Endothelial cell of umbilical vein (primary cell): ENCODE measurements at regions not wholly inside any gene's neighbourhood (a gene's known extent, or its start where the extent isn't known, plus 50 kb on each side); places are given as distances from the start of the nearest gene placed in this dataset.

Source experiments
- BruUV-seq: library from RNA; stranded (reverse); fragments of 400-500 nt; replicated peaks from 2 replicates; lab custom pipeline; 2021; lab: Mats Ljungman, UMichigan
- CTCF ChIA-PET: fragments of 300-600, 350-600 bp; sonication (Branson Sonifier 250); formaldehyde crosslinking; loops from one replicate; lab custom pipeline; 2021; ENCODE audit warnings: antibody characterized with exemption, inconsistent platforms; lab: Charles Lee
- POLR2A ChIA-PET: fragments of 300-600, 350-600 bp; sonication (Branson Sonifier 250); formaldehyde crosslinking; loops from one replicate; lab custom pipeline; 2021; ENCODE audit warnings: antibody characterized with exemption, inconsistent platforms; lab: Charles Lee
- DNase-seq: peaks from one replicate; pipeline ENCODE4 v3.0.0-alpha.2; 2011; ENCODE audit warnings: low read depth, low spot score
- FAIRE-seq: peaks from 2 replicates; lab custom pipeline; 2011; peaks lifted over from hg19 to GRCh38; lab: Jason Lieb, UNC
- H2AFZ ChIP-seq: 2 replicates; pipeline ENCODE4 v1.6.0; 2012; ENCODE audit warnings: low read depth, low read length, control low read depth, inconsistent platforms
- H3K27ac ChIP-seq: 2 replicates; pipeline ENCODE4 v1.5.1; 2011; ENCODE audit warnings: low read depth, mild to moderate bottlenecking, control low read depth, low read length, moderate library complexity; ENCODE audit not compliant: insufficient read depth
- H3K27me3 ChIP-seq, 2 experiments: 2 replicates each; pipeline versions ENCODE4 v1.6.0 to v1.6.1; 2011; ENCODE audit warnings: low read length in 2 of 2, mixed read lengths in 1 of 2; ENCODE audit not compliant: control insufficient read depth in 2 of 2, insufficient read depth in 2 of 2
- H3K36me3 ChIP-seq, 2 experiments: 2 replicates in 1 of 2; 3 replicates in 1 of 2; pipeline ENCODE4 v1.5.1; 2011; ENCODE audit warnings: low read length in 2 of 2, mild to moderate bottlenecking in 1 of 2, moderate library complexity in 1 of 2; ENCODE audit not compliant: control insufficient read depth in 2 of 2, insufficient read depth in 2 of 2; ENCODE audit errors: extremely low read depth in 1 of 2
- H3K4me1 ChIP-seq: 3 replicates; pipeline ENCODE4 v1.5.1; 2011; ENCODE audit warnings: mild to moderate bottlenecking, low read length; ENCODE audit not compliant: control insufficient read depth, insufficient read depth; ENCODE audit errors: extremely low read depth
- H3K4me2 ChIP-seq: 2 replicates; pipeline ENCODE4 v1.6.1; 2011; ENCODE audit warnings: low read length, control low read depth, mixed read lengths; ENCODE audit not compliant: insufficient read depth
- H3K4me3 ChIP-seq, 3 experiments: fragments of 200-600 bp in 1 of 3; sonication (generic), shearing (Covaris generic) in 1 of 3; replicated peaks in 1 of 3; 2 replicates each; pipeline ENCODE4 v1.5.1; 2011 to 2016; ENCODE audit warnings: control low read depth in 3 of 3, low read length in 3 of 3, mild to moderate bottlenecking in 2 of 3, inconsistent platforms in 1 of 3, low read depth in 1 of 3, moderate library complexity in 1 of 3; ENCODE audit not compliant: insufficient read depth in 1 of 3
- H3K79me2 ChIP-seq: 2 replicates; pipeline ENCODE4 v1.6.0; 2012; ENCODE audit warnings: low read length, inconsistent platforms; ENCODE audit not compliant: control insufficient read depth, insufficient read depth
- H3K9ac ChIP-seq: replicated peaks from 2 replicates; pipeline ENCODE3; 2011; ENCODE audit warnings: low read length, control low read depth; ENCODE audit not compliant: insufficient read depth; ENCODE audit errors: extremely low read depth
- H3K9me1 ChIP-seq: replicated peaks from 3 replicates; pipeline ENCODE4 v1.6.0; 2011; ENCODE audit warnings: mild to moderate bottlenecking, low read length; ENCODE audit not compliant: control insufficient read depth, insufficient read depth; ENCODE audit errors: extremely low read depth
- H3K9me3 ChIP-seq: replicated peaks from 2 replicates; pipeline ENCODE4 v1.5.1; 2012; ENCODE audit warnings: low read length, inconsistent platforms; ENCODE audit not compliant: control insufficient read depth, insufficient read depth
- H4K20me1 ChIP-seq: replicated peaks from 2 replicates; pipeline ENCODE3; 2011; ENCODE audit warnings: mild to moderate bottlenecking, low read length; ENCODE audit not compliant: control insufficient read depth, insufficient read depth; ENCODE audit errors: extremely low read depth
- CTCF ChIP-seq, 2 donors: IDR thresholded peaks; 1 replicate in 1 of 2; 2 replicates in 1 of 2; pipeline ENCODE4 v1.5.1; 2011; ENCODE audit warnings: low read length in 2 of 2, mild to moderate bottlenecking in 2 of 2, moderate library complexity in 2 of 2, control low read depth in 1 of 2, inconsistent platforms in 1 of 2, low read depth in 1 of 2; ENCODE audit not compliant: insufficient read depth in 1 of 2; ENCODE audit errors: extremely low read depth in 1 of 2
- EZH2 ChIP-seq: IDR thresholded peaks from 2 replicates; pipeline ENCODE4 v1.6.1; 2012; ENCODE audit warnings: borderline replicate concordance, low read depth, mild to moderate bottlenecking, moderate library complexity, low read length, inconsistent platforms; ENCODE audit not compliant: severe bottlenecking
- FOS ChIP-seq: IDR thresholded peaks from 2 replicates; pipeline ENCODE4 v1.6.1; 2011; ENCODE audit warnings: mild to moderate bottlenecking, low read length, moderate library complexity, borderline replicate concordance; ENCODE audit not compliant: insufficient read depth
- GATA2 ChIP-seq: IDR thresholded peaks from 2 replicates; pipeline ENCODE4 v1.7.0; 2011; ENCODE audit warnings: low read depth, mild to moderate bottlenecking, moderate library complexity, mixed read lengths, low read length; ENCODE audit not compliant: insufficient read length, insufficient read depth
- JUN ChIP-seq: IDR thresholded peaks from 2 replicates; pipeline ENCODE4 v1.6.1; 2011; ENCODE audit warnings: borderline replicate concordance, low read depth; ENCODE audit not compliant: insufficient read length, insufficient read depth
- MAX ChIP-seq: IDR thresholded peaks from 2 replicates; pipeline ENCODE4 v1.6.1; 2011; ENCODE audit not compliant: insufficient read depth, insufficient read length
- MYC ChIP-seq: IDR thresholded peaks from one replicate; pipeline ENCODE4 v1.6.1; 2011; ENCODE audit warnings: mild to moderate bottlenecking, low read depth, low read length
- POLR2A ChIP-seq: IDR thresholded peaks from 2 replicates; pipeline ENCODE4 v1.6.1; 2012; ENCODE audit warnings: low read depth, mild to moderate bottlenecking, control low read depth, low read length
- POLR2AphosphoS5 ChIP-seq: IDR thresholded peaks from 2 replicates; pipeline ENCODE4 v1.6.1; 2012; ENCODE audit warnings: low read depth, mild to moderate bottlenecking, control low read depth, low read length, moderate library complexity; ENCODE audit not compliant: insufficient read depth
- dilution Hi-C: fragments of 300-500 bp; cut with MboI; formaldehyde crosslinking; loops from one replicate; pipeline ENCODE4 v1.15.0; 2019; ENCODE audit warnings: low sequenced_read_pairs; ENCODE audit not compliant: extremely low pct_ligation_motif_present
- intact Hi-C: fragments of 100-400 bp; cut with micrococcal nuclease; formaldehyde crosslinking; loops from one replicate; pipeline ENCODE4 v1.10.0; 2022

GRCh38 chr4:149949381-149949780 is 128.9 kb upstream of the DCLK2 start:
- dilution Hi-C loops: no loop called here
- no peak overlapping the region for H2AFZ ChIP-seq
- no TSS peak for BruUV-seq

More at GRCh38 chr4:149949381-149949780, 128.9 kb upstream of the DCLK2 start:
- Histone ChIP-seq H3K27ac (no peak overlapping the region), H3K4me3 (no peak overlapping the region), H3K36me3 (no peaks in the 10 kb centered on the region), H3K9ac (no peak overlapping the region), H4K20me1 (no peaks in the 10 kb centered on the region), H3K79me2 (no peaks in the 10 kb centered on the region), H3K4me2 (no peak overlapping the region), H3K27me3 (peaks cover 0 to 2% of the 10 kb centered on the region in 2 experiments), H3K9me1 (no peaks in the 10 kb centered on the region), H3K4me1 (no peaks in the 10 kb centered on the region), H3K9me3 (no peaks in the 10 kb centered on the region)
- intact Hi-C loops: no loop called here
- TF ChIP-seq MAX: no peak
- no peak for TF ChIP-seq POLR2A
- TF ChIP-seq FOS: no peak
- TF ChIP-seq POLR2AphosphoS5: no peak
- no peak for TF ChIP-seq EZH2
- no peak for TF ChIP-seq MYC
- no peak for TF ChIP-seq JUN
- TF ChIP-seq GATA2: no peak
- TF ChIP-seq CTCF (IDR thresholded peaks at IDR 0.05; ENCODE audit: extremely low read depth in 1 of 2, insufficient read depth in 1 of 2, low read depth in 1 of 2, low read length in 2 of 2): no peak
- ChIA-PET CTCF (no interaction called here), POLR2A (no interaction called here)
- FAIRE-seq (no peak), DNase-seq (no peak)
